Thyroid gland (tissue), 4 donors: ENCODE measurements at regions not wholly inside any gene's neighbourhood (a gene's known extent, or its start where the extent isn't known, plus 50 kb on each side); places are given as distances from the start of the nearest gene placed in this dataset.
"Not testable (repeated sequence)": the region's sequence is repeated elsewhere in the genome, so short reads cannot be mapped to it uniquely, and the experiment has no call there.

ENCODE experiments used
- POLR2A ChIP-seq, 2 donors: fragments of 450-650 bp; IDR thresholded peaks; one replicate each; pipeline ENCODE4 v1.6.1; 2017; ENCODE audit warnings: antibody characterized with exemption in 2 of 2, mild to moderate bottlenecking in 2 of 2, moderate library complexity in 1 of 2
- TF ChIP-seq, protein P1 (sequence below), 6 experiments: fragments of 200-600 bp in 3 of 6; fragments of 450-650 bp in 3 of 6; sonication (generic) in 3 of 6; IDR thresholded peaks; one replicate each; pipeline ENCODE4 v1.5.1; 2016 to 2019; ENCODE audit warnings: antibody characterized with exemption in 6 of 6, mild to moderate bottlenecking in 2 of 6, inconsistent platforms in 1 of 6, moderate library complexity in 1 of 6

DNA sequence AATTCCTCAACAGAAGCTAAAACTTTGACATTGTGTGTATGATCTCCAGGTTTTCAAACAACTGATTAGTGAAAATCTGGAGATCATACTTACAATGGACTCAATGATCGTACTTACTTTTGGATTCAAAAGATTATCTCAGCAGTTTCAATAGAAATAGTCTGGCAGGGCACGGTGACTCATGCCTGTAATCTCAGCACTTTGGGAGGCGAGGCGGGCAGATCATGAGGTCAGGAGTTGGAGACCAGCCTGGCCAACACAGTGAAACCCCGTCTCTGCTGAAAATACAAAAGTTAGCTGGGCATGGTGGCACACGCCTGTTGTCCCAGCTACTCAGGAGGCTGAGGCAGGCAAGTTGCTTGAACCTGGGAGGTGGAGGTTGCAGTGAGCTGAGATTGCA is 161.3 kb upstream of the MSX2 start:
- TF ChIP-seq, protein P1, sequence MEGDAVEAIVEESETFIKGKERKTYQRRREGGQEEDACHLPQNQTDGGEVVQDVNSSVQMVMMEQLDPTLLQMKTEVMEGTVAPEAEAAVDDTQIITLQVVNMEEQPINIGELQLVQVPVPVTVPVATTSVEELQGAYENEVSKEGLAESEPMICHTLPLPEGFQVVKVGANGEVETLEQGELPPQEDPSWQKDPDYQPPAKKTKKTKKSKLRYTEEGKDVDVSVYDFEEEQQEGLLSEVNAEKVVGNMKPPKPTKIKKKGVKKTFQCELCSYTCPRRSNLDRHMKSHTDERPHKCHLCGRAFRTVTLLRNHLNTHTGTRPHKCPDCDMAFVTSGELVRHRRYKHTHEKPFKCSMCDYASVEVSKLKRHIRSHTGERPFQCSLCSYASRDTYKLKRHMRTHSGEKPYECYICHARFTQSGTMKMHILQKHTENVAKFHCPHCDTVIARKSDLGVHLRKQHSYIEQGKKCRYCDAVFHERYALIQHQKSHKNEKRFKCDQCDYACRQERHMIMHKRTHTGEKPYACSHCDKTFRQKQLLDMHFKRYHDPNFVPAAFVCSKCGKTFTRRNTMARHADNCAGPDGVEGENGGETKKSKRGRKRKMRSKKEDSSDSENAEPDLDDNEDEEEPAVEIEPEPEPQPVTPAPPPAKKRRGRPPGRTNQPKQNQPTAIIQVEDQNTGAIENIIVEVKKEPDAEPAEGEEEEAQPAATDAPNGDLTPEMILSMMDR (IDR thresholded peaks at IDR 0.05): not testable (repeated sequence)
- not testable (repeated sequence) for TF ChIP-seq POLR2A (IDR thresholded peaks at IDR 0.05)
